H9 (cell line): ENCODE measurements at regions not wholly inside any gene's neighbourhood (a gene's known extent, or its start where the extent isn't known, plus 50 kb on each side); places are given as distances from the start of the nearest gene placed in this dataset.

Experiments used
- DNase-seq: peaks from one replicate; pipeline ENCODE4 v3.0.0-alpha.2; 2017
- H2AFZ ChIP-seq: one replicate; pipeline ENCODE4 v1.6.1; 2013; ENCODE audit warnings: mild to moderate bottlenecking, low read length, control low read depth, moderate library complexity
- H2AK5ac ChIP-seq: 2 replicates; pipeline ENCODE4 v1.6.1; 2013; ENCODE audit warnings: low read length, control low read depth, mixed read lengths; ENCODE audit not compliant: insufficient read length
- H2BK120ac ChIP-seq: one replicate; pipeline ENCODE4 v1.6.1; 2013; ENCODE audit warnings: low read depth, mild to moderate bottlenecking, low read length, control low read depth, inconsistent platforms; ENCODE audit not compliant: poor library complexity, severe bottlenecking
- H2BK12ac ChIP-seq: 2 replicates; pipeline ENCODE4 v1.6.1; 2013; ENCODE audit warnings: low read length, control low read depth, mixed read lengths, low read depth; ENCODE audit not compliant: insufficient read length
- H2BK15ac ChIP-seq: 2 replicates; pipeline ENCODE4 v1.6.1; 2013; ENCODE audit warnings: low read depth, low read length, control low read depth
- H2BK20ac ChIP-seq: one replicate; pipeline ENCODE4 v1.6.1; 2013; ENCODE audit warnings: low read depth, mild to moderate bottlenecking, low read length, control low read depth, inconsistent platforms; ENCODE audit not compliant: poor library complexity, severe bottlenecking
- H2BK5ac ChIP-seq: 2 replicates; pipeline ENCODE4 v1.6.1; 2013; ENCODE audit warnings: low read length, control low read depth, mixed read lengths; ENCODE audit not compliant: insufficient read length
- H3K14ac ChIP-seq: 2 replicates; pipeline ENCODE4 v1.6.1; 2013; ENCODE audit warnings: low read length, control low read depth; ENCODE audit not compliant: insufficient read depth
- H3K18ac ChIP-seq: 2 replicates; pipeline ENCODE4 v1.6.1; 2013; ENCODE audit warnings: low read depth, mild to moderate bottlenecking, mixed read lengths, low read length, control low read depth; ENCODE audit not compliant: insufficient read length
- H3K23ac ChIP-seq: 2 replicates; pipeline ENCODE4 v1.6.1; 2013; ENCODE audit warnings: low read length, control low read depth, mixed read lengths, low read depth; ENCODE audit not compliant: insufficient read length
- H3K23me2 ChIP-seq: 2 replicates; pipeline ENCODE4 v1.6.1; 2013; ENCODE audit warnings: low read depth, mild to moderate bottlenecking, mixed read lengths, low read length, control low read depth; ENCODE audit not compliant: insufficient read length, poor library complexity, severe bottlenecking
- H3K27ac ChIP-seq: 2 replicates; pipeline ENCODE4 v1.5.1; 2013; ENCODE audit warnings: low read length, control low read depth, mixed read lengths, low read depth; ENCODE audit not compliant: insufficient read length
- H3K27me3 ChIP-seq: 2 replicates; pipeline ENCODE4 v1.6.1; 2013; ENCODE audit warnings: low read length, control low read depth, inconsistent platforms; ENCODE audit not compliant: insufficient read depth
- H3K4ac ChIP-seq: 2 replicates; pipeline ENCODE4 v1.6.1; 2013; ENCODE audit warnings: low read depth, mild to moderate bottlenecking, control low read depth, inconsistent platforms, low read length, moderate library complexity
- H3K4me1 ChIP-seq: 2 replicates; pipeline ENCODE4 v1.6.1; 2013; ENCODE audit warnings: low read length, control low read depth, inconsistent platforms; ENCODE audit not compliant: insufficient read depth
- H3K4me2 ChIP-seq: 2 replicates; pipeline ENCODE4 v1.6.1; 2013; ENCODE audit warnings: low read length, control low read depth, mixed read lengths; ENCODE audit not compliant: insufficient read length, insufficient read depth
- H3K56ac ChIP-seq: 2 replicates; pipeline ENCODE4 v1.6.1; 2013; ENCODE audit warnings: low read depth, mild to moderate bottlenecking, mixed read lengths, low read length, control low read depth; ENCODE audit not compliant: insufficient read length
- H3K79me1 ChIP-seq: 2 replicates; pipeline ENCODE4 v1.6.1; 2013; ENCODE audit warnings: low read depth, mild to moderate bottlenecking, moderate library complexity, low read length, control low read depth, inconsistent platforms; ENCODE audit not compliant: insufficient read depth, poor library complexity, severe bottlenecking
- H3K79me2 ChIP-seq: 2 replicates; pipeline ENCODE4 v1.6.1; 2013; ENCODE audit warnings: low read length, control low read depth, inconsistent platforms; ENCODE audit not compliant: insufficient read depth
- H3K9ac ChIP-seq: 2 replicates; pipeline ENCODE4 v1.6.1; 2013; ENCODE audit warnings: low read length, control low read depth, mixed read lengths; ENCODE audit not compliant: insufficient read length; ENCODE audit errors: extremely low read depth
- H3K9me3 ChIP-seq: one replicate; pipeline ENCODE4 v1.6.1; 2013; ENCODE audit warnings: low read depth, low read length, inconsistent platforms; ENCODE audit not compliant: control insufficient read depth
- H3T11ph ChIP-seq: one replicate; pipeline ENCODE4 v1.6.1; 2013; ENCODE audit warnings: mild to moderate bottlenecking, low read length, control low read depth, inconsistent platforms
- H4K20me1 ChIP-seq: one replicate; pipeline ENCODE4 v1.6.1; 2013; ENCODE audit not compliant: control insufficient read depth, insufficient read length, insufficient read depth
- H4K5ac ChIP-seq: 2 replicates; pipeline ENCODE4 v1.6.1; 2013; ENCODE audit warnings: low read depth, mild to moderate bottlenecking, mixed read lengths, low read length, control low read depth; ENCODE audit not compliant: insufficient read length
- H4K8ac ChIP-seq: replicated peaks from 2 replicates; pipeline ENCODE4 v1.6.1; 2013; ENCODE audit warnings: low read length, control low read depth, mixed read lengths, low read depth; ENCODE audit not compliant: insufficient read length
- H4K91ac ChIP-seq: 2 replicates; pipeline ENCODE4 v1.6.1; 2013; ENCODE audit warnings: low read depth, mild to moderate bottlenecking, moderate library complexity, mixed read lengths, low read length, control low read depth; ENCODE audit not compliant: insufficient read length
- H3K27ac Mint-ChIP-seq, 3 experiments: 2 replicates in 2 of 3; 3 replicates in 1 of 3; pipeline ENCODE4 v1.8.0; 2020 to 2021; ENCODE audit warnings: mixed read lengths in 3 of 3, mild to moderate bottlenecking in 1 of 3, moderate library complexity in 1 of 3
- H3K27me3 Mint-ChIP-seq: 2 replicates; pipeline ENCODE4 v1.8.0; 2021; ENCODE audit warnings: low read depth, mild to moderate bottlenecking, moderate library complexity, mixed read lengths
- H3K36me3 Mint-ChIP-seq, 3 experiments: 2 replicates in 2 of 3; 3 replicates in 1 of 3; pipeline ENCODE4 v1.8.0; 2020 to 2021; ENCODE audit warnings: low read depth in 3 of 3, mixed read lengths in 3 of 3; ENCODE audit not compliant: insufficient read depth in 1 of 3
- H3K4me1 Mint-ChIP-seq, 2 experiments: 2 replicates each; pipeline ENCODE4 v1.8.0; 2020; ENCODE audit warnings: mixed read lengths in 2 of 2
- H3K4me3 Mint-ChIP-seq, 2 experiments: 2 replicates in 1 of 2; 3 replicates in 1 of 2; pipeline ENCODE4 v1.8.0; 2020 to 2021; ENCODE audit warnings: mild to moderate bottlenecking in 2 of 2, mixed read lengths in 2 of 2, moderate library complexity in 1 of 2
- H3K9me3 Mint-ChIP-seq, 2 experiments: 2 replicates in 1 of 2; 3 replicates in 1 of 2; pipeline ENCODE4 v1.8.0; 2020; ENCODE audit warnings: mild to moderate bottlenecking in 2 of 2, mixed read lengths in 2 of 2, moderate library complexity in 1 of 2
- WGBS: extraction: QIAGEN DNeasy Blood & Tissue Kit; methylation state at CpG from one replicate; pipeline ENCODE4 v1.1.7; 2013; ENCODE audit warnings: missing lambda C conversion rate, low lambda C conversion rate, mixed read lengths; ENCODE audit not compliant: insufficient read length; ENCODE audit errors: extremely low coverage; 5-methylcytosine and 5-hydroxymethylcytosine counted together
- TF ChIP-seq, protein P1 (sequence below): fragments of 200-600 bp; sonication (generic); conservative IDR thresholded peaks from 3 replicates; pipeline ENCODE4 v1.8.0; 2021; ENCODE audit warnings: antibody characterized with exemption, mild to moderate bottlenecking

DNA sequence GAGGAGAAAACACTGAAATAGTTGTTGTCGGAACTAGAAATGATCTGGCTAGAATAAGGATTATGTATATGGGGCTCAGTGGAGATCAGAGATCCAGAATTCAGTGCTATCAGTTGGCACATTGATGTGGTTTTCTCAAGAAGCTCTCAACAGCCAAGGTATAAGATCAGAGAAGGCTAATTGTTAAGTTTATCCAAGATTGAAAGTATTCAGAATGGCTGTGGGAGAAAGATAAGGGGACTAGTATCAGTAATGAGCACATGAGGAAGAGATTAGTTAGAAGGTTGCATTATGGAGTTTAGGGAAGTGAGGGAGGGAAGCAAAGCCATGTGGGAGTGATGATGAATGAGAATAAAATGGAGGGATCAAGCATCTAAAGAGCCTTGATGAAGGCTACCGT lies 128.1 kb upstream of the MIS18BP1 start:
- WGBS = no CpG with 5 or more reads among the region's 2 CpGs
- Histone ChIP-seq H2BK5ac (no peak overlapping the region), H4K8ac (no peak overlapping the region), H2BK12ac (no peak overlapping the region), H3K18ac (no peak overlapping the region), H3K4me2 (no peak overlapping the region), H3K23me2 (no peaks in the 10 kb centered on the region), H2AFZ (no peak overlapping the region), H3K79me2 (no peaks in the 10 kb centered on the region), H3K9ac (no peak overlapping the region), H3K9me3 (no peaks in the 10 kb centered on the region), H2AK5ac (no peak overlapping the region), H4K20me1 (no peaks in the 10 kb centered on the region), H4K91ac (no peak overlapping the region), H3K79me1 (no peaks in the 10 kb centered on the region), H3K23ac (no peak overlapping the region), H3K27me3 (no peaks in the 10 kb centered on the region), H3K27ac (no peak overlapping the region), H2BK120ac (no peak overlapping the region), H2BK15ac (no peak overlapping the region), H2BK20ac (no peak overlapping the region), H4K5ac (no peak overlapping the region), H3T11ph (no peak overlapping the region), H3K4me1 (no peaks in the 10 kb centered on the region), H3K14ac (no peak overlapping the region), H3K4ac (no peak overlapping the region), H3K56ac (no peak overlapping the region)
- 0 out of 5 replicates have a peak, but pooled peaks cover 0 to 3% of the 10 kb centered on the region in 2 experiments for H3K9me3 Mint-ChIP-seq
- no peaks in the 10 kb centered on the region for H3K27me3 Mint-ChIP-seq
- no peaks in the 10 kb centered on the region for H3K36me3 Mint-ChIP-seq
- H3K4me1 Mint-ChIP-seq = no peaks in the 10 kb centered on the region
- no peak overlapping the region for H3K4me3 Mint-ChIP-seq
- DNase-seq = no peak
- TF ChIP-seq, protein P1, sequence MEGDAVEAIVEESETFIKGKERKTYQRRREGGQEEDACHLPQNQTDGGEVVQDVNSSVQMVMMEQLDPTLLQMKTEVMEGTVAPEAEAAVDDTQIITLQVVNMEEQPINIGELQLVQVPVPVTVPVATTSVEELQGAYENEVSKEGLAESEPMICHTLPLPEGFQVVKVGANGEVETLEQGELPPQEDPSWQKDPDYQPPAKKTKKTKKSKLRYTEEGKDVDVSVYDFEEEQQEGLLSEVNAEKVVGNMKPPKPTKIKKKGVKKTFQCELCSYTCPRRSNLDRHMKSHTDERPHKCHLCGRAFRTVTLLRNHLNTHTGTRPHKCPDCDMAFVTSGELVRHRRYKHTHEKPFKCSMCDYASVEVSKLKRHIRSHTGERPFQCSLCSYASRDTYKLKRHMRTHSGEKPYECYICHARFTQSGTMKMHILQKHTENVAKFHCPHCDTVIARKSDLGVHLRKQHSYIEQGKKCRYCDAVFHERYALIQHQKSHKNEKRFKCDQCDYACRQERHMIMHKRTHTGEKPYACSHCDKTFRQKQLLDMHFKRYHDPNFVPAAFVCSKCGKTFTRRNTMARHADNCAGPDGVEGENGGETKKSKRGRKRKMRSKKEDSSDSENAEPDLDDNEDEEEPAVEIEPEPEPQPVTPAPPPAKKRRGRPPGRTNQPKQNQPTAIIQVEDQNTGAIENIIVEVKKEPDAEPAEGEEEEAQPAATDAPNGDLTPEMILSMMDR = no peak
- H3K27ac Mint-ChIP-seq = no peak overlapping the region
